ENCODE measurements at regions not wholly inside any gene's neighbourhood (a gene's known extent, or its start where the extent isn't known, plus 50 kb on each side); places are given as distances from the start of the nearest gene placed in this dataset.

DNA sequence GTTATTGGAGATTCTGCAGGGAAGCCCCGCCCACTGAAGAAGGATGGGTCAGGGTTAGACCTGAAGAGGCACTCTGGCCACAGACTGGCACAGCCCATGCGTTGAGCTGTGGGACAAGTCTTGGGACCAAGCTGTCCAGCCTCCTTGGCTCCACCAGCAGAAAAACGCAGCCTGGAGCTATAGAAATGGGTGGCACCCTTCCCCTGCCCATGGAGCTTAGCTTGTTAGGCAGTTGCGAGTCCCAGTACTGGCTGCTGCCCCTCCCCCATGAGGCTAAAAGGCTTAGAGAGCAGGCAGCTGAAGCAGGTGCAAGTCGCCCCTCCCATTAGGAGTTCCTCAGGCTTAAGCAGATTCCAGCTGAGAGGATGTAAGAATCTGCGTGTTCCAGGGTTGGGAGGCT is 1124.0 kb upstream of the TMEM132C start:
- Histone ChIP-seq H3K9me3 (ENCODE audit: severe bottlenecking) (no peaks in the 10 kb centered on the region), H3K4me3 (ENCODE audit: low read depth, low read length) (peak overlapping the region; percentile 17), H3K36me3 (no peaks in the 10 kb centered on the region), H3K27me3 (ENCODE audit: insufficient read depth, low read depth, severe bottlenecking) (no peaks in the 10 kb centered on the region), H3K27ac (peak overlapping the region; percentile 26; the same call in 1 of the 2 replicates)
- TF ChIP-seq, protein P1, sequence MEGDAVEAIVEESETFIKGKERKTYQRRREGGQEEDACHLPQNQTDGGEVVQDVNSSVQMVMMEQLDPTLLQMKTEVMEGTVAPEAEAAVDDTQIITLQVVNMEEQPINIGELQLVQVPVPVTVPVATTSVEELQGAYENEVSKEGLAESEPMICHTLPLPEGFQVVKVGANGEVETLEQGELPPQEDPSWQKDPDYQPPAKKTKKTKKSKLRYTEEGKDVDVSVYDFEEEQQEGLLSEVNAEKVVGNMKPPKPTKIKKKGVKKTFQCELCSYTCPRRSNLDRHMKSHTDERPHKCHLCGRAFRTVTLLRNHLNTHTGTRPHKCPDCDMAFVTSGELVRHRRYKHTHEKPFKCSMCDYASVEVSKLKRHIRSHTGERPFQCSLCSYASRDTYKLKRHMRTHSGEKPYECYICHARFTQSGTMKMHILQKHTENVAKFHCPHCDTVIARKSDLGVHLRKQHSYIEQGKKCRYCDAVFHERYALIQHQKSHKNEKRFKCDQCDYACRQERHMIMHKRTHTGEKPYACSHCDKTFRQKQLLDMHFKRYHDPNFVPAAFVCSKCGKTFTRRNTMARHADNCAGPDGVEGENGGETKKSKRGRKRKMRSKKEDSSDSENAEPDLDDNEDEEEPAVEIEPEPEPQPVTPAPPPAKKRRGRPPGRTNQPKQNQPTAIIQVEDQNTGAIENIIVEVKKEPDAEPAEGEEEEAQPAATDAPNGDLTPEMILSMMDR (IDR thresholded peaks at IDR 0.05; ENCODE audit: low read depth, low read length) = no peak
- DNase-seq = peak; percentile 94

DNA sequence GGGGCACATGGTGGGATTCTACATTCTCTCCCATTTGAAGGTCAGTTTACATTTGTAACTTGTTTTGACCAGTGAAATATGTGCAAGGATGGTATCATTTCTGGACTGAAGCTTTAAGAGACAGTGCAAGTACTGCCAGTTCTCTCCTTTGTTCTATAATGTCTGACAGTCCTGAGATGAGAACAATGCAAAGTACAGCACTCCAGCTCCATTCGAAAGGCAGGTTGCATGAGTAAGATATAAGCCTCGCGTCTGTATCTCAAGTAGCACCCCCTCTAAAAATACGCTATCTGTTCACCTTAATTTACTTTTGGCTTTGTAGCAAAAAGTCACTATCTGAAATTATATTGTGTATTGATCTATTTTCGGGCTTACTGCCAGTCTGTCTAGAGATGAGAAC is 1122.2 kb upstream of the TMEM132C start:
- DNase-seq = no peak
- no peaks in the 10 kb centered on the region for H3K9me3 ChIP-seq (ENCODE audit: severe bottlenecking)
- H3K4me3 ChIP-seq (ENCODE audit: low read depth, low read length) = no peak overlapping the region
- TF ChIP-seq, protein P1 (IDR thresholded peaks at IDR 0.05; ENCODE audit: low read depth, low read length) = no peak
- H3K36me3 ChIP-seq = no peaks in the 10 kb centered on the region
- no peak overlapping the region for H3K27ac ChIP-seq
- H3K27me3 ChIP-seq (ENCODE audit: insufficient read depth, low read depth, severe bottlenecking) = no peaks in the 10 kb centered on the region

DNA sequence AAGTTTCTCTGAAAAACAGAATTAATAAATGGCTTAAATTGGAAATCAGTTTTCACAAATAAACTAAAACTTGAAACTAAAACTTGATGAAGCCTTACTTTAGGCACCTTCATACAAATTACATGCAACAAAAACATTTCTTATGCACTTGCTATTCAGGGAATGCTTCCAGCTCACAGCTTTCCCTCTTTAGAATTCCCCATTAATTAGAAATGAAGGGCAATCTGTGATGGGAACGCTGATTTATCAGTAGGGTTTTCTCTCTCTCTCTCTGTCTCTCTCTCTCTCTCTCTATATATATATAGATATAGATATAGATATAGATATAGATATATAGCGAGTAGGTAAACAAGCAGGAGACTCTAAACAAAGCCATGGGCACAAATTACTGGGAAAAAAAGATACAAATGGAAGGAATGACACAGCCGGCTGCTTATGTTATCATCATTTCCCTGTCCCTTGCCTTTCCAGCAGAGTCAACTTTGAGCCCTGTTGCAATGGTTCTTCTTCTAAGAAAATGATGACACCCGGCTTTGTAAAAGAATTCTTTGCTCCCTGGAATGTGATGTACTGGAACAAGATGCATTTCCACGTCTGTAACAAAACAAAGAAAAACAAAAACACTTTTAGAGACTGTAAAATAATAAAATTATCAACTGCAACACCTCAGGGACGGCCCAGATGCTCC is 1121.6 kb upstream of the TMEM132C start:
- no peaks in the 10 kb centered on the region for H3K9me3 ChIP-seq (ENCODE audit: severe bottlenecking)
- H3K27me3 ChIP-seq (ENCODE audit: insufficient read depth, low read depth, severe bottlenecking) = no peaks in the 10 kb centered on the region
- no peak overlapping the region for H3K4me3 ChIP-seq (ENCODE audit: low read depth, low read length)
- no peaks in the 10 kb centered on the region for H3K36me3 ChIP-seq
- H3K27ac ChIP-seq = no peak overlapping the region
- TF ChIP-seq, protein P1 (IDR thresholded peaks at IDR 0.05; ENCODE audit: low read depth, low read length) = no peak
- DNase-seq = no peak

DNA sequence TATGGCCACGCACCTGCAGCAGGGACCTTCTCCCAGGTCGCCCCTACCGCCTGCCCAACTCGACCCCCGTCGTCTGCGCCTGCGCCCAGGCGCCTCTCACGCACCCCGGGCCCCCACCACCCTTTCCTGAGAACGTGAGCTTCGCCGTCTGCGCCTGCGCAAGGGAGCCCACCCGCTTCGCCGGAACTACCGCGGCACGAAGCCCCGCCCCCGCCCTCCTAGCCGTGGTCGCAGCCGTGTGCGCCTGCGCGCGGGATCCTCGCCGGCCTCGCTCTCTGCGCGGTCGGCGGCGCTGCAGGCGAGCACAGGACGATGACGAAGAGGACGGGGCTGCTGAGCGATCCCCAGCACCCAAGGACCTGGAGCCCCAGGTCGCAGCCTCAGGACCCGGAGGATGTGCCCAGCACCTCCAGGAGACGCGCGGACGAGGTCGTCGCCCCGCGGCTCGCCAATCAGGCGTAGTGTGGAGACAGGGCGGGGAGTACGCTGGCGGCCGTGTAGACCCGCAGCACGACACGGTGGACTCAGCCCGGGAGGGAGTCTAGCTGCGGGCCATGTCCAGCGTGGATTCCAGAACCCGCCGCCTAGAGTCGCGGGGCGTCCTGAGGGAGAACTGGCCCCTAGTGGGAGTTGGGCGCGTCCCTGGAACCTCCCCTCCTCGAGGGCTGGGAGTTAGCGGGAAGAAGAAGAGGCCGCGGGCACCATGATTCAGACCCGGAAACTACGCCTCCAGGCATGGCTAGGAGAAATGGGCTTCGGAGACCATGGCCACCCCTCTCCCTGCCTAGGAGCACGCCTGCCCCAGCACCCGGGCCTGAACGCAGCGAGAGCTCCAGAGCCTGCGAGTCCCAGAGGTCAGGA is 1120.8 kb upstream of the TMEM132C start:
- Histone ChIP-seq H3K9me3 (ENCODE audit: severe bottlenecking) (no peaks in the 10 kb centered on the region), H3K4me3 (ENCODE audit: low read depth, low read length) (no peak overlapping the region), H3K36me3 (no peaks in the 10 kb centered on the region), H3K27me3 (ENCODE audit: insufficient read depth, low read depth, severe bottlenecking) (no peaks in the 10 kb centered on the region), H3K27ac (no peak overlapping the region)
- TF ChIP-seq, protein P1 (IDR thresholded peaks at IDR 0.05; ENCODE audit: low read depth, low read length) = no peak
- no peak for DNase-seq

DNA sequence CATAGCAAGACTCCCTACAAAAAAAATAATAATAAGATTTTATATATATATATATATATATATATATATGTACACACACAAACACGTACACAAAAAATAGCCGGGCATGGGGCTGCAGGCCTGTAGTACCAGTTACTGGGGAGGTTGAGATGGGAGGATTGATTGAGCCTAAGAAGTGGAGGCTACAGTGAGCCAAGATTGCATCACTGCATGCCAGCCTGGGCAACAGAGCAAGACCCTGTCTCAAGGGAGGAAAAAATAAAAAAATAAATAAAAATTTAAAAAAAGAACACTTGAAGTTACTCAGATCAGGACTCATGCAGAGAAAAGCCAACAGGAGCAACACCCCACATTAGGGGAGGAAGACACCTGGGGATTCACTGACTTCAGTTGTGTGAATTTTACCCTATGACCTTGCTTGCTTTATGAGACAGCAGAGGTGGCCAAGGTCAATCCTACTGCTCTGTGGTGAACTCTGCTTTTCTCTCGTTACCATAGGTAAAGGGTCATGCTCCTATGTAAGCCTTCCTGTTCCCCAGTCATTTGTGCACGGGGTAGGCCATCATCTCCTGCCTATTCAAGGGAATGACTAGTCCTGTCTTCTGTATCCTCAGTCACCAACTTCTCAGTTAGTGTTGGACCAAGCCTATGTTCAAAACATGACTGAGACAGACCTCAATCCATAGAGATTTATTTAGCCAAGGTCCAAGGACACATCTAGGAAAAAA is 1119.8 kb upstream of the TMEM132C start:
- Histone ChIP-seq H3K27me3 (ENCODE audit: insufficient read depth, low read depth, severe bottlenecking) (no peaks in the 10 kb centered on the region), H3K36me3 (no peaks in the 10 kb centered on the region), H3K27ac (no peak overlapping the region), H3K9me3 (ENCODE audit: severe bottlenecking) (no peaks in the 10 kb centered on the region), H3K4me3 (ENCODE audit: low read depth, low read length) (no peak overlapping the region)
- no peak for DNase-seq
- TF ChIP-seq, protein P1 (IDR thresholded peaks at IDR 0.05; ENCODE audit: low read depth, low read length) = no peak
